ENCODE measurements at regions not wholly inside any gene's neighbourhood (a gene's known extent, or its start where the extent isn't known, plus 50 kb on each side); places are given as distances from the start of the nearest gene placed in this dataset.

- DNase-seq, result no peak
Observed at GRCh38 chr2:24439971-24440340, 51.1 kb upstream of the NCOA1 start.

DNA sequence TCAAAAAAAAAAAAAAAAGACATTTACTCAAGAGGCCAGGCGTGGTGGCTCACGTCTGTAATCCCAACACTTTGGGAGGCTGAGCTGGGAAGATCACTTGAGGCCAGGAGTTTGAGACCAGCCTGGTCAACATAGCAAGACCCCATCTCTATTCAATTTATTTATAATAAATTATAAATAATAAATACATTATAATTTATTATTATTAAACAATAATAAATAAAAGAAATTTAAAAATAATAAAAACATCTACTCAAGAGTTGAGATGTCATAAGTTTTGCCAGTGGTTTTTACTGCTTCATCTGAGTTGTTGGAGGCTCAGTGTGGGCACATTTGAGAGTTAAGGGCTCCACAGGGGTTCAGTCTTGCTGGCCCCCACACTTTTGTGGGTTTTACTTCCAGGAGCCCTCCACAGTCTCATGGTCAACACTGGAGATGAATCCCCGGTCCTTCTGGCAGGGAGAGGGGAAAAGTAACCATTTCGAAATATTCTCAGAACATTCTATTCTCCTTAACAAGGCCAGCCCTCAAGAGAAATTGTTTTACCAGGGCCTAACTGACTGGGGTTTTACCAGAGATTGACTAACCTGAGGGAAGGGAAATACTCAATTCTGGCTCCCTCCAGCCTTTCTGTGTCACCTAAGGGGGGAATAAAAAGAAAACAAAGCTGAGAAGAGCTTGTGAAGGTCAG is 51.6 kb upstream of the NCOA1 start:
- DNase-seq, result no peak

- DNase-seq, result no peak
Observed at GRCh38 chr2:24438106-24438505, 52.9 kb upstream of the NCOA1 start.

GRCh38 chr2:24435391-24436316 is 55.4 kb upstream of the NCOA1 start:
- no peak for DNase-seq

DNA sequence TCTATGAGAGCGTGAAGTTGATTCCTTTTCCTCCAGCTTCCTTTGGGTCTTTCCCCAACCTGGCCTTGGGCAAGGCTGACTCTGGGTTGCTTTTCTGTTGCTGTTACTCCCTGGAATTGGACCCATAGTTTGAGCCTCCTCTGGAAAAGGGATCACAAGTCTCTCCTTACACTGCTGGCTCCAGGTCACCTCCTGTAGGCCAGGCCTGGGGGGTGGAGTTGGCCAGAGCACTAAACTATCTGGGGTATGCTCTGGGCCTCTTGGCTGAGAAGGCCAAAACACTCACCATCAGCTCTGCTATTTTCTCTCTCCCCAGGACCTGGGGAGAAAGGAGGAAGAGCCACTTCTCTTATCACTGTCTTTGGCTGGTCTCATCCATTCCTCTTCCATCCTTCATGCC is 56.5 kb upstream of the NCOA1 start:
- no peak for DNase-seq

DNA sequence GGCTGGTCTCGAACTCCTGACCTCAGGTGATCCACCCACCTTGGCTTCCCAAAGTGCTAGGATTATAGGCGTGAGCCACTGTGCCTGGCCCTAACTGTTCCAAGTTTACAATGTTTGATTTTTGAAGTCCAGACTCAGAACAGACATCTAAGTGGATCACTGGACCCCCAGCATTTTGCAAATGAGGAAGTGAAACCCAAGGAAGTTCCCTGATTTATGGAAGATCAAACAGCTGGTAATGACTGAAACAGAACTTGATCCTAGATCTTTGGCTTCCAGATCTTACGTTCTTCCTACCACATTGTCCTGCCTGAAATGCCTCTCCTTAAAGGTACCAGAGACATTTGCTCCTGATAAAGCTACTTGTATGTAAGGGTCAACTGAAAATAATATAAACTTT is 58.3 kb upstream of the NCOA1 start:
- DNase-seq, result no peak

DNA sequence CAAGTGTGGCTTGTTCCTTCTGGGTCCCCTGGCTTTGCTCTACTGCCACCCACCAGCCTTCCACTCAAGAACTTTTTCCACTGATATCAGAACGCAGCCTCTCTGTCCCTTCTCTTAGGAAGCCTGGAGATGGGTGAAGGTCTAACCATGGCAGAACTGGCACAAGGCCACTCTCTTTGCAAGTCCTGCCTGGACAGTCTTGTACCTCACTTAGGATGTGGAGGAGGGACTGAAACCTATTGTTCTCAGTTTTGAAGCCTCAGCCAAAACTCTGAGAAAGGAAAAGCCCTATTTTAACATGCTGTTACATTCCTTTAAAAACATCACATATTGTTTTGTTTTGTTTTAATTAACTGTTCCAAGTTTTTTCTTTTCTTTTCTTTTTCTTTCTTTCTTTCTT is 58.9 kb upstream of the NCOA1 start:
- no peak for DNase-seq

DNA sequence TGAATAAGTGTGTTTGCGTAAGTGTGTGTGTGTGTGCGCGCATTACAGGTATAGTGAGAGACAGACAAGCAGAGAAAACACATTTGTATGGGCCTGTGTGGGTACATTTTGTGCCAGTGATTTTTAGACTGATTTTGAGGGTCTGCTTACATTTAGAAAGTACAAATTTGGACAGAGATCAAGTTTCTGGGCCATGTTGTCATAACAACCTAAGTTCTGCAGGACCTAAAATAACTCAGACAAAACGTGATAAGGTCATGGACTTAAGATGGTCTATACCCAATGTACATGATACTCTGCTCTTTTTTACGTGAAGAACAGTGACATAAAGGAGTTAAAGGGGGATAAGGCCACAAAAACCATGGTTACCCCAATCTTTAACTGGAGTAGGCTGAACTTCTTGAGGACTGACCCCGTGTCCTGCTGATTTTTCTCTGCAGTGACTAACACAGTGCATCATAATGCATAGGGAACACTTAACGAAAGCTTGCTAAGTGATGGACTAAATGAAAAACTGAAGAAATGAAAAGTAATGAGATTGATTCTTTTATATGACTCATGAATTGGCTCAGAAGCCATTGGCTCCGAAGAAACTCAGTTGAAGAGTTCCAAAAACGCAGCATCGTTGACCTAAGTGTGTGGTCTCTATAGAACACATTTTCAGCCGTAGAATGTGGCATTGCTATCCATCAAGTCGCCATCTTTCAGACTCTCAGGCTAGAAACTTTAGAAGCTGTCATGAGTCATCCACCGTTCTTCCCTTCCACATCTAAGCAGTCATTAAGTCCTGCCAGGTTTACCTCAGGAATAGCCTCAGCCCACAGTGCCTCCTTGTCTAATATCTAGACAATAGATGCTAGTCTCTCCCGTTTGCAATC is 61.6 kb upstream of the NCOA1 start:
- no peak for DNase-seq

- DNase-seq, result no peak
Observed at GRCh38 chr2:24424387-24424786, 64.1 kb upstream of the ITSN2 start.

DNA sequence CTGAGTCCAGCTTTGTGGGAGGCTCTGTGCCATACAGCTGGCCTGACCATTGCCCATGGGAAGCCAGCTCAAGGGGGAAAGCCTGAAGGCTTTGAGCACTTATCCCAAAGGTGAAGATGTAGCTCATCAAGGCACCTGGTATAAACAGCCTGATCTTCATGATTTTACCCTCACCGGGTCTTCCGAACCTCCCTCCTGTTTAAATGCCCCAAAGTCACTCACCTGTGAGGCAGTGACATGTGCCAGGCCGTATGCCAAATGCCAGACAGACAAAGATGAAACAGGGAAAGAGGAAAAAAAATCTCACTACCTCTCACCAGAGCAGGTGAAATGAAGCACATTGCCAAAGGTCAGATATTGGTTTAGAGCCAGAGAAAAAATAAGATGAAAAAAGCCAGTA is 62.8 kb upstream of the ITSN2 start:
- no peak for DNase-seq

DNA sequence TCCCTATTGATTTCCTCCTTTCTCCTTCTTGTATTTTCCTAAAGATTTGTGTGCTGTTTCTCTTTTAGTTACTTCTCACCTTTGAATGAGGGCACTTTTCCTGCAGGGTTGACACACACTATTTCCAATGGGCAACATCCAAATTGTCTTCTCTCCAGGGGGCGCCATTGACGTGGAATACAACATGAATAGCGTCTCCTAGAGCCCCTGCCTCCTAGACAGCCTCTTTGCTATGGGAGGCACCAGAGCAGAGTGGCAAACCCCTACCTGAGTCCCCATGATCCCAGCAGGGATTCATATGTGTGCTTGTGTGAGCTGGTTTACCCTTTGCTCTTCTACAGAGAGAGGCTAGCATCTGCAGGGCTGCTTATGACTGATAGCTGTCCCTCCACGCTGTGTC is 61.3 kb upstream of the ITSN2 start:
- DNase-seq, result peak; percentile 27

- no peak for DNase-seq
Observed at GRCh38 chr2:24420373-24420772, 60.0 kb upstream of the ITSN2 start.

GRCh38 chr2:24418166-24418841 is 58.0 kb upstream of the ITSN2 start:
- DNase-seq, result no peak

DNA sequence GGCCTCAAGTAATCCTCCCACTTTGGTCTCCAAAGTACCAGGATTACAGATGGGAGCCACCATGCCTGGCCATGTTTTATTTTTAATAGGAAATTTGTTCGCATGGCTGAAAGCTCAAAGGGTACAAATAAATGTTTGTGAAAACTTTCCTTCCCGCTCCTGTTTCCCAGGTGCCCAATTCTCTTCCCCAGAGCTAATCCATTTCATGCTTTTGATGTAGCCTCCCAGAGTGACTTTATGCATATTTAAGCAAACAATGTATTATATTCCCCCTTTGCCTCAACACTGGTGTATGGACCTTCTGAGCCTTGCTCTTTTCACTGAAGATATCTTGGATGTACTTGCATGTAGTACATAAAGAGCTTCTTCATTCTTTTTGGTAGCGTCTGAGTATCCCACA is 52.5 kb upstream of the ITSN2 start:
- DNase-seq, result no peak

DNA sequence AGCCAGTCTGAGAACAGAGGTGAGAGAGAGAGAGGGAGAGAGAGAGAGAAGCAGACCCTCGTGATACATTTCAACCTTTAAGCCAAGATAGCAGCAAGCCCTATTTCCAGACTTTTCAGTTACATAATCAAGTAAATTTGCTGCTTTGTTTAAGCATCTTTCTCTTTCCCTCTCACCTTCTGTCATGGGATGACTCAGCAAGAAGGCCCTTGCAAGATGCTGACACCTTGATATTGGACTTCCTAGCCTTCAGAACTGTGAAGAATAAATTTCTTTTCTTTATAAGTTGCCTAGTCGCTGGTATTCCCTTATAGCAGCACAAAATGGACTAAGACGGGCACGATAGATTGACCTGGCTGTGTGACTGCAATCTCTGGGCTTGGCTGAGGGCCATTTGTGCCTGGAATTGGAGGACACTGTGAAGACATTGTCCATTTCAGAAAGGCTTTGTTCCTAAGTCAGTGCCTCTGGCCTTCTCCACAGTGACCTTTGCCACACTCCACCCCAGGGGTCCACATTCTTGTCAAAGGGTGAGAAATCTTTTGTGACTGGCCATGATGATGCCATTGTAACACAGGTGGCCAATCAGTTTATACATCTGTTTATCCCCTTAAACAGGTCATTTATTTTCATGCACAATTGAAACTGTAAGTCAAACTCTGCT is 51.3 kb upstream of the ITSN2 start:
- no peak for DNase-seq

- no peak for DNase-seq
Observed at GRCh38 chr2:24410976-24411375, 50.6 kb upstream of the ITSN2 start.

GRCh38 chr2:24409700-24410556 is 49.6 kb upstream of the ITSN2 start:
- no peak for DNase-seq
